SK-N-SH treated with all-trans-retinoic acid at 6 μM for 48 hours (cell line): ENCODE measurements at regions not wholly inside any gene's neighbourhood (a gene's known extent, or its start where the extent isn't known, plus 50 kb on each side); places are given as distances from the start of the nearest gene placed in this dataset.

ENCODE experiments used
- ATAC-seq: fragments of 200-7000 bp; cut with Tn5 transposase; 3 replicates; pipeline ENCODE4 v1.9.1; 2020; ENCODE audit warnings: mild to moderate bottlenecking, moderate library complexity
- ARNTL ChIP-seq: fragments of 450-650 bp; formaldehyde crosslinking; IDR thresholded peaks from 2 replicates; pipeline ENCODE4 v1.5.0; 2020; ENCODE audit warnings: low read depth, mild to moderate bottlenecking, moderate library complexity, borderline replicate concordance
- BACH2 ChIP-seq: fragments of 250-450 bp; sonication (Bioruptor Pico); IDR thresholded peaks from 2 replicates; pipeline ENCODE4 v1.9.0; 2021; ENCODE audit warnings: mild to moderate bottlenecking, borderline replicate concordance
- CSDC2 ChIP-seq: fragments of 250-450 bp; sonication (Bioruptor Pico); IDR thresholded peaks from 2 replicates; pipeline ENCODE4 v1.5.0; 2020; ENCODE audit warnings: mild to moderate bottlenecking, moderate library complexity
- ESRRG ChIP-seq: fragments of 250-450 bp; sonication (Bioruptor Pico); IDR thresholded peaks from 2 replicates; pipeline ENCODE4 v1.6.1; 2021; ENCODE audit warnings: mild to moderate bottlenecking
- GLIS3 ChIP-seq: fragments of 250-450 bp; sonication (Bioruptor Pico); IDR thresholded peaks from 2 replicates; pipeline ENCODE4 v1.5.0; 2020; ENCODE audit warnings: mild to moderate bottlenecking, moderate library complexity
- ISL1 ChIP-seq: fragments of 250-450 bp; sonication (Bioruptor Pico); IDR thresholded peaks from 2 replicates; pipeline ENCODE4 v2.1.2; 2022; ENCODE audit warnings: mild to moderate bottlenecking, moderate library complexity
- OSR1 ChIP-seq: fragments of 250-450 bp; sonication (Bioruptor Pico); IDR thresholded peaks from 2 replicates; pipeline ENCODE4 v1.8.0; 2022; ENCODE audit warnings: moderate library complexity, mild to moderate bottlenecking, inconsistent platforms
- PPARA ChIP-seq: fragments of 250-450 bp; sonication (Bioruptor Pico); IDR thresholded peaks from 2 replicates; pipeline ENCODE4 v1.5.0; 2020; ENCODE audit warnings: mild to moderate bottlenecking, borderline replicate concordance
- RARB ChIP-seq: fragments of 250-450 bp; sonication (Bioruptor Pico); IDR thresholded peaks from 2 replicates; pipeline ENCODE4 v1.8.0; 2021; ENCODE audit warnings: mild to moderate bottlenecking, moderate library complexity
- SNAI2 ChIP-seq: fragments of 250-450 bp; sonication (Bioruptor Pico); IDR thresholded peaks from 2 replicates; pipeline ENCODE4 v1.5.0; 2020; ENCODE audit warnings: mild to moderate bottlenecking, moderate library complexity
- TCF4 ChIP-seq: fragments of 250-450 bp; sonication (Bioruptor Pico); IDR thresholded peaks from 2 replicates; pipeline ENCODE4 v1.8.0; 2021; ENCODE audit warnings: mild to moderate bottlenecking, moderate library complexity, borderline replicate concordance
- TOX ChIP-seq: fragments of 250-450 bp; sonication (Bioruptor Pico); IDR thresholded peaks from 2 replicates; pipeline ENCODE4 v1.8.0; 2021; ENCODE audit warnings: mild to moderate bottlenecking, moderate library complexity, borderline replicate concordance
- ZC3H10 ChIP-seq: fragments of 250-450 bp; sonication (Bioruptor Pico); IDR thresholded peaks from 2 replicates; pipeline ENCODE4 v1.5.1; 2021; ENCODE audit warnings: mild to moderate bottlenecking, moderate library complexity
- ZFP30 ChIP-seq: fragments of 450-650 bp; formaldehyde crosslinking; IDR thresholded peaks from 2 replicates; pipeline ENCODE4 v1.5.0; 2022; ENCODE audit warnings: mild to moderate bottlenecking, moderate library complexity
- ZNF565 ChIP-seq: fragments of 450-650 bp; formaldehyde crosslinking; conservative IDR thresholded peaks from 2 replicates; pipeline ENCODE4 v1.5.0; 2020; ENCODE audit warnings: low read depth, mild to moderate bottlenecking, moderate library complexity
- ZNF70 ChIP-seq: fragments of 450-650 bp; formaldehyde crosslinking; IDR thresholded peaks from 2 replicates; pipeline ENCODE4 v1.5.0; 2020; ENCODE audit warnings: mild to moderate bottlenecking, moderate library complexity
- ZNF8 ChIP-seq: fragments of 450-650 bp; formaldehyde crosslinking; IDR thresholded peaks from 2 replicates; pipeline ENCODE4 v1.5.0; 2020; ENCODE audit warnings: mild to moderate bottlenecking, moderate library complexity
- TF ChIP-seq, protein P1 (sequence below): fragments of 250-450 bp; sonication (Bioruptor Pico); IDR thresholded peaks from 2 replicates; pipeline ENCODE4 v1.8.0; 2021; ENCODE audit warnings: low read depth, mild to moderate bottlenecking, moderate library complexity, borderline replicate concordance
- TF ChIP-seq, protein P2 (sequence below): fragments of 250-450 bp; sonication (Bioruptor Pico); IDR thresholded peaks from 2 replicates; pipeline ENCODE4 v1.5.1; 2021; ENCODE audit warnings: mild to moderate bottlenecking, moderate library complexity
- TF ChIP-seq, protein P3 (sequence below): fragments of 250-450 bp; sonication (Bioruptor Pico); IDR thresholded peaks from 2 replicates; pipeline ENCODE4 v1.5.0; 2020; ENCODE audit warnings: mild to moderate bottlenecking, moderate library complexity
- TF ChIP-seq, protein P4 (sequence below): fragments of 250-450 bp; sonication (Bioruptor Pico); IDR thresholded peaks from 2 replicates; pipeline ENCODE4 v1.5.1; 2020; ENCODE audit warnings: low read depth, mild to moderate bottlenecking, moderate library complexity

DNA sequence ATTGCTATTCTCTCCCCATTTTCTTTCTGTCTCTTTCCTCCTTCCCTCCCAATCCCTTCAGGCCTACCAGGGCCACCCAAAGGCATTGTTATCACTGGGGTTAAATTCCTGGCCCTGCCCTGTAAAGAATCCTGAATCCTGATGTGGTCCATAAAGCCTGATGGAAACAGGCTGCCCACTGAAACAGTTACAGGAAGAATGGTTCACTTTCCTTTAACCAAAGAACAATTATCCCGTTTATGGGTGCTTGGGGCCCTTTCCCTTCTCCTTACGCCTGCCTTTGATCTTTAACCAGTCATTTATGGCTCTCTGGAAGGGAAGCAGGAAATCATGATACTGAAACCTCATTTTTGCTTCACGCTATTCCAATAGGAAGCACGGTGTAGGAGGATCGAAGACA is 273.1 kb upstream of the NEBL start:
- no peak for ATAC-seq
- no peak for TF ChIP-seq ZNF565
- no peak for TF ChIP-seq GLIS3 (CRISPR knock-in tag)
- TF ChIP-seq TOX (CRISPR knock-in tag), result no peak
- no peak for TF ChIP-seq ISL1 (CRISPR knock-in tag)
- no peak for TF ChIP-seq RARB (CRISPR knock-in tag)
- TF ChIP-seq ZFP30, result no peak
- TF ChIP-seq ZNF8 (CRISPR knock-in tag), result no peak
- TF ChIP-seq OSR1 (CRISPR knock-in tag), result no peak
- TF ChIP-seq SNAI2, result no peak
- TF ChIP-seq TCF4 (CRISPR knock-in tag), result no peak
- TF ChIP-seq, protein P1, sequence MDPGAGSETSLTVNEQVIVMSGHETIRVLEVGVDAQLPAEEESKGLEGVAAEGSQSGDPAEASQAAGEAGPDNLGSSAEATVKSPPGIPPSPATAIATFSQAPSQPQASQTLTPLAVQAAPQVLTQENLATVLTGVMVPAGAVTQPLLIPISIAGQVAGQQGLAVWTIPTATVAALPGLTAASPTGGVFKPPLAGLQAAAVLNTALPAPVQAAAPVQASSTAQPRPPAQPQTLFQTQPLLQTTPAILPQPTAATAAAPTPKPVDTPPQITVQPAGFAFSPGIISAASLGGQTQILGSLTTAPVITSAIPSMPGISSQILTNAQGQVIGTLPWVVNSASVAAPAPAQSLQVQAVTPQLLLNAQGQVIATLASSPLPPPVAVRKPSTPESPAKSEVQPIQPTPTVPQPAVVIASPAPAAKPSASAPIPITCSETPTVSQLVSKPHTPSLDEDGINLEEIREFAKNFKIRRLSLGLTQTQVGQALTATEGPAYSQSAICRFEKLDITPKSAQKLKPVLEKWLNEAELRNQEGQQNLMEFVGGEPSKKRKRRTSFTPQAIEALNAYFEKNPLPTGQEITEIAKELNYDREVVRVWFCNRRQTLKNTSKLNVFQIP, result no peak
- TF ChIP-seq, protein P2, sequence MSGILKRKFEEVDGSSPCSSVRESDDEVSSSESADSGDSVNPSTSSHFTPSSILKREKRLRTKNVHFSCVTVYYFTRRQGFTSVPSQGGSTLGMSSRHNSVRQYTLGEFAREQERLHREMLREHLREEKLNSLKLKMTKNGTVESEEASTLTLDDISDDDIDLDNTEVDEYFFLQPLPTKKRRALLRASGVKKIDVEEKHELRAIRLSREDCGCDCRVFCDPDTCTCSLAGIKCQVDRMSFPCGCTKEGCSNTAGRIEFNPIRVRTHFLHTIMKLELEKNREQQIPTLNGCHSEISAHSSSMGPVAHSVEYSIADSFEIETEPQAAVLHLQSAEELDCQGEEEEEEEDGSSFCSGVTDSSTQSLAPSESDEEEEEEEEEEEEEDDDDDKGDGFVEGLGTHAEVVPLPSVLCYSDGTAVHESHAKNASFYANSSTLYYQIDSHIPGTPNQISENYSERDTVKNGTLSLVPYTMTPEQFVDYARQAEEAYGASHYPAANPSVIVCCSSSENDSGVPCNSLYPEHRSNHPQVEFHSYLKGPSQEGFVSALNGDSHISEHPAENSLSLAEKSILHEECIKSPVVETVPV (CRISPR knock-in tag), result no peak
- no peak for TF ChIP-seq BACH2 (CRISPR knock-in tag)
- no peak for TF ChIP-seq ESRRG (CRISPR knock-in tag)
- TF ChIP-seq CSDC2 (CRISPR knock-in tag), result no peak
- no peak for TF ChIP-seq ZNF70 (CRISPR knock-in tag)
- no peak for TF ChIP-seq ZC3H10 (CRISPR knock-in tag)

DNA sequence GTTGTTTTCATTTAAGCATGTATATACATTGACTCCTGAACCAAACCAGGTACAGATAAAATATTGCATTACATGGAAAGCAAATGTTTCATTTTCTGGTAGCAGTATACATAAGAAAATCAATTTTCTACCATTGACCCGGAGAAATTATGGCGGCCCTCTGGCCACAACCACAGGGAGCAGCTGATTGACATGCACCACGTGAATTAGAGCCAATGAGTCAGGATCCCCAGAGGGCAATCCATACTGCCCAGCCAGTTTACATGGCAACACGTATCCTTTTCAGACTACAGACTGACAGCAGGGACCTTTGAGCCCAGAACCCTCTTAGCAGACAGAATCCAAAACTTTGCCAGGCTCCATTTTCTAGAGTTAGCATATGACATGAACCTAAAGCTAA is 272.2 kb upstream of the NEBL start:
- ATAC-seq, result no peak

DNA sequence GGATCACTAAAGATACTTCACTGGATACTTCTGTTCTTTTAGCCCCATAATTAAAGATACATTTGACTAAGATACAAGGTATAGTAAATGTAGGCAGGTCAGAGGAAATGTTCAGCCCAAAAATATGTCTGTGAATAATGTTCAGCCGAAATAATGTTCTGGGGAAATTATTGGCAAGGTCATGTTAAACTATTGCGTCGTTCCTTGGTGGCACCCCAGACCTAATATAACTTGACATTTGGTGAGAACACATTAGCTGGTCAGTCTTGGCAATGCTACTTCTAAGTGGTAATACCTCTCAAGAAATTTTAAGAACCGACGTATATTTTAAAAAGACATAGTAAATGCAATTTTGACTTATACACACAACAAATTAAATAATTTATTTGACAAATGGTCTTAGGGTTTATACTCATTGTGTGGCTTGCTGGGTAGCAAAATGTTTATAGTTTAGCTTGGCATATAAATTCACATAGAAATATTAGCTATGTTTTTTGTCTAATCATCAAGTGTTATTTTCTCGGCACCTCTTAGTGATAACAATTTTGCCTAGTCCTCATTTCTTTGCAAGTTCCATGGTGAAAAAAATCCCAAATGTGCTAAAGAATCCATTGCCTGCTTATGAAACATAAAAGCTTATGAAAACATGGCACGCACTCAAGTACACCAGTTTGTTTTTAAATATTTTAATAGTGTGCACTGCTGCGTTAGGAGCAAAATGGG is 270.3 kb upstream of the NEBL start:
- ATAC-seq, result no peak
- TF ChIP-seq TCF4 (CRISPR knock-in tag) (no peak), ZNF565 (no peak)
- TF ChIP-seq, protein P1, result no peak

More for the DNA sequence above, 272.2 kb upstream of the NEBL start:
- TF ChIP-seq ZNF565, result no peak
- no peak for TF ChIP-seq ZFP30
- TF ChIP-seq, protein P3, sequence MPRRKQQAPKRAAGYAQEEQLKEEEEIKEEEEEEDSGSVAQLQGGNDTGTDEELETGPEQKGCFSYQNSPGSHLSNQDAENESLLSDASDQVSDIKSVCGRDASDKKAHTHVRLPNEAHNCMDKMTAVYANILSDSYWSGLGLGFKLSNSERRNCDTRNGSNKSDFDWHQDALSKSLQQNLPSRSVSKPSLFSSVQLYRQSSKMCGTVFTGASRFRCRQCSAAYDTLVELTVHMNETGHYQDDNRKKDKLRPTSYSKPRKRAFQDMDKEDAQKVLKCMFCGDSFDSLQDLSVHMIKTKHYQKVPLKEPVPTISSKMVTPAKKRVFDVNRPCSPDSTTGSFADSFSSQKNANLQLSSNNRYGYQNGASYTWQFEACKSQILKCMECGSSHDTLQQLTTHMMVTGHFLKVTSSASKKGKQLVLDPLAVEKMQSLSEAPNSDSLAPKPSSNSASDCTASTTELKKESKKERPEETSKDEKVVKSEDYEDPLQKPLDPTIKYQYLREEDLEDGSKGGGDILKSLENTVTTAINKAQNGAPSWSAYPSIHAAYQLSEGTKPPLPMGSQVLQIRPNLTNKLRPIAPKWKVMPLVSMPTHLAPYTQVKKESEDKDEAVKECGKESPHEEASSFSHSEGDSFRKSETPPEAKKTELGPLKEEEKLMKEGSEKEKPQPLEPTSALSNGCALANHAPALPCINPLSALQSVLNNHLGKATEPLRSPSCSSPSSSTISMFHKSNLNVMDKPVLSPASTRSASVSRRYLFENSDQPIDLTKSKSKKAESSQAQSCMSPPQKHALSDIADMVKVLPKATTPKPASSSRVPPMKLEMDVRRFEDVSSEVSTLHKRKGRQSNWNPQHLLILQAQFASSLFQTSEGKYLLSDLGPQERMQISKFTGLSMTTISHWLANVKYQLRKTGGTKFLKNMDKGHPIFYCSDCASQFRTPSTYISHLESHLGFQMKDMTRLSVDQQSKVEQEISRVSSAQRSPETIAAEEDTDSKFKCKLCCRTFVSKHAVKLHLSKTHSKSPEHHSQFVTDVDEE (CRISPR knock-in tag), result no peak
- no peak for TF ChIP-seq TOX (CRISPR knock-in tag)
- no peak for TF ChIP-seq BACH2 (CRISPR knock-in tag)
- TF ChIP-seq, protein P4, sequence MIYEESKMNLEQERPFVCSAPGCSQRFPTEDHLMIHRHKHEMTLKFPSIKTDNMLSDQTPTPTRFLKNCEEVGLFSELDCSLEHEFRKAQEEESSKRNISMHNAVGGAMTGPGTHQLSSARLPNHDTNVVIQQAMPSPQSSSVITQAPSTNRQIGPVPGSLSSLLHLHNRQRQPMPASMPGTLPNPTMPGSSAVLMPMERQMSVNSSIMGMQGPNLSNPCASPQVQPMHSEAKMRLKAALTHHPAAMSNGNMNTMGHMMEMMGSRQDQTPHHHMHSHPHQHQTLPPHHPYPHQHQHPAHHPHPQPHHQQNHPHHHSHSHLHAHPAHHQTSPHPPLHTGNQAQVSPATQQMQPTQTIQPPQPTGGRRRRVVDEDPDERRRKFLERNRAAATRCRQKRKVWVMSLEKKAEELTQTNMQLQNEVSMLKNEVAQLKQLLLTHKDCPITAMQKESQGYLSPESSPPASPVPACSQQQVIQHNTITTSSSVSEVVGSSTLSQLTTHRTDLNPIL (CRISPR knock-in tag), result no peak
- TF ChIP-seq ISL1 (CRISPR knock-in tag), result no peak
- no peak for TF ChIP-seq PPARA
- TF ChIP-seq CSDC2 (CRISPR knock-in tag), result no peak
- TF ChIP-seq TCF4 (CRISPR knock-in tag), result no peak
- TF ChIP-seq ZC3H10 (CRISPR knock-in tag), result no peak
- TF ChIP-seq ARNTL, result no peak
- no peak for TF ChIP-seq SNAI2
- TF ChIP-seq RARB (CRISPR knock-in tag), result no peak
- TF ChIP-seq, all 23 proteins: peak for 0
